ENCODE measurements at regions not wholly inside any gene's neighbourhood (a gene's known extent, or its start where the extent isn't known, plus 50 kb on each side); places are given as distances from the start of the nearest gene placed in this dataset.

- H3K9me1 ChIP-seq (ENCODE audit: control insufficient read depth, extremely low read depth, insufficient read depth, low read length), result no peaks in the 10 kb centered on the region
- no peaks in the 10 kb centered on the region for H3K4me1 ChIP-seq (ENCODE audit: control insufficient read depth, extremely low read depth, insufficient read depth, low read length)
- H3K4me3 ChIP-seq (ENCODE audit: control insufficient read depth in 2 of 3, extremely low read depth in 1 of 3, insufficient read depth in 2 of 3, low read depth in 1 of 3, low read length in 3 of 3), result no peak overlapping the region
- H4K20me1 ChIP-seq (ENCODE audit: control insufficient read depth, extremely low read depth, insufficient read depth, low read length), result no peaks in the 10 kb centered on the region
- H3K27me3 ChIP-seq (ENCODE audit: control insufficient read depth, extremely low read depth, insufficient read depth, low read length), result peaks cover 7% of the 10 kb centered on the region
- no peak for DNase-seq (ENCODE audit: low read depth, low spot score)
- no peak for TF ChIP-seq EZH2 (IDR thresholded peaks at IDR 0.05; ENCODE audit: low read length)
- no peak for TF ChIP-seq CTCF (optimal IDR thresholded peaks at IDR 0.05 in 1 of 3, IDR thresholded peaks at IDR 0.05 in 1 of 3, conservative IDR thresholded peaks at IDR 0.05 in 1 of 3; ENCODE audit: extremely low read depth in 1 of 3, insufficient read depth in 2 of 3, low read length in 3 of 3)
- FAIRE-seq, result no peak
- H3K4me2 ChIP-seq (ENCODE audit: control insufficient read depth, extremely low read depth, insufficient read depth, low read depth, low read length), result no peak overlapping the region
- no peak overlapping the region for H3K27ac ChIP-seq (ENCODE audit: control insufficient read depth, insufficient read depth, low read length)
- H3K9me3 ChIP-seq (ENCODE audit: control insufficient read depth, low read depth, low read length), result no peaks in the 10 kb centered on the region
- H3K9ac ChIP-seq (ENCODE audit: control insufficient read depth, extremely low read depth, insufficient read depth, low read length), result no peak overlapping the region
- no peaks in the 10 kb centered on the region for H3K36me3 ChIP-seq (ENCODE audit: control insufficient read depth in 2 of 2, extremely low read depth in 1 of 2, insufficient read depth in 2 of 2, low read length in 2 of 2)
- dilution Hi-C loops (cut with MboI; ENCODE audit: extremely low pct_ligation_motif_present, low sequenced_read_pairs), result no loop called here
- no peak overlapping the region for H2AFZ ChIP-seq (ENCODE audit: control insufficient read depth, low read length)
- H3K79me2 ChIP-seq (ENCODE audit: control insufficient read depth, insufficient read depth, low read length), result no peaks in the 10 kb centered on the region
Measured at GRCh38 chr2:67684991-67685390, 287.9 kb downstream of the ETAA1 start.

- dilution Hi-C loops (cut with MboI; ENCODE audit: extremely low pct_ligation_motif_present, low sequenced_read_pairs), result no loop called here
- no peak overlapping the region for H3K27ac ChIP-seq (ENCODE audit: control insufficient read depth, insufficient read depth, low read length)
Measured at GRCh38 chr2:67686254-67686653, 289.1 kb downstream of the ETAA1 start.

More at GRCh38 chr2:67686254-67686653, 289.1 kb downstream of the ETAA1 start:
- H3K4me3 ChIP-seq (ENCODE audit: control insufficient read depth in 2 of 3, extremely low read depth in 1 of 3, insufficient read depth in 2 of 3, low read depth in 1 of 3, low read length in 3 of 3), result no peak overlapping the region
- H3K9ac ChIP-seq (ENCODE audit: control insufficient read depth, extremely low read depth, insufficient read depth, low read length), result no peak overlapping the region
- H3K9me1 ChIP-seq (ENCODE audit: control insufficient read depth, extremely low read depth, insufficient read depth, low read length), result no peaks in the 10 kb centered on the region
- no peaks in the 10 kb centered on the region for H3K36me3 ChIP-seq (ENCODE audit: control insufficient read depth in 2 of 2, extremely low read depth in 1 of 2, insufficient read depth in 2 of 2, low read length in 2 of 2)
- no peaks in the 10 kb centered on the region for H3K9me3 ChIP-seq (ENCODE audit: control insufficient read depth, low read depth, low read length)
- no peak for TF ChIP-seq CTCF (optimal IDR thresholded peaks at IDR 0.05 in 1 of 3, IDR thresholded peaks at IDR 0.05 in 1 of 3, conservative IDR thresholded peaks at IDR 0.05 in 1 of 3; ENCODE audit: extremely low read depth in 1 of 3, insufficient read depth in 2 of 3, low read length in 3 of 3)
- TF ChIP-seq EZH2 (IDR thresholded peaks at IDR 0.05; ENCODE audit: low read length), result no peak
- no peaks in the 10 kb centered on the region for H3K4me1 ChIP-seq (ENCODE audit: control insufficient read depth, extremely low read depth, insufficient read depth, low read length)
- H3K27me3 ChIP-seq (ENCODE audit: control insufficient read depth, extremely low read depth, insufficient read depth, low read length), result peaks cover 3% of the 10 kb centered on the region
- H2AFZ ChIP-seq (ENCODE audit: control insufficient read depth, low read length), result no peak overlapping the region
- FAIRE-seq (no peak), DNase-seq (ENCODE audit: low read depth, low spot score) (no peak)
- H3K4me2 ChIP-seq (ENCODE audit: control insufficient read depth, extremely low read depth, insufficient read depth, low read depth, low read length), result no peak overlapping the region
- no peaks in the 10 kb centered on the region for H4K20me1 ChIP-seq (ENCODE audit: control insufficient read depth, extremely low read depth, insufficient read depth, low read length)
- H3K79me2 ChIP-seq (ENCODE audit: control insufficient read depth, insufficient read depth, low read length), result no peaks in the 10 kb centered on the region
